Stimulated activated CD4-positive, alpha-beta T cell treated with anti-CD3 and anti-CD28 coated beads, TNF-alpha, amount 100 ng/mL, for 4 hours (primary cell): ENCODE measurements at regions not wholly inside any gene's neighbourhood (a gene's known extent, or its start where the extent isn't known, plus 50 kb on each side); places are given as distances from the start of the nearest gene placed in this dataset.
"Not testable (repeated sequence)": the region's sequence is repeated elsewhere in the genome, so short reads cannot be mapped to it uniquely, and the experiment has no call there.

ENCODE experiments used
- DNase-seq, 3 experiments: peaks; one replicate each; pipeline ENCODE4 v3.0.0-alpha.2; 2020; ENCODE audit warnings: low read depth in 3 of 3

DNA sequence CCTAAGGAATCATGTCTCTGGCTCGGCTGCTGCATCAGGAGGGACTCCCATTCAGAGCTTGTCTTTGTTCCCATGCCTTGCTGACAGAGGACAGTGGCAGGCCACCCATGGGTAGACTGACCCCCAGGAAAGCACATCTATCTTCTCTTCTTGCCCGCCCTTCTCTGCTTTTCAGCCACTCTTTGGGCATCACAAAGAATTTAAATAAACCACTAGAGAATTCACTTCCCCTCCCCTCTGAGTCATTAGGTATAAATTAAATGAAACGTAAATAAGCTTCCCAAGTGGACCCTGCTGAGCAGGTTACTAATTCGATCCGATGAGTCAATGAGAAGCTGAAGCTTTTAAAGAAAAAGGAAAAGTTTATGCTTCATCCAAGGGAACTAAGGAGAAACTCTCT is 97.0 kb downstream of the DRD1 start:
- DNase-seq, result no peak

- no peak for DNase-seq
Measured at GRCh38 chr5:175344331-175345195, 99.4 kb downstream of the DRD1 start.

DNA sequence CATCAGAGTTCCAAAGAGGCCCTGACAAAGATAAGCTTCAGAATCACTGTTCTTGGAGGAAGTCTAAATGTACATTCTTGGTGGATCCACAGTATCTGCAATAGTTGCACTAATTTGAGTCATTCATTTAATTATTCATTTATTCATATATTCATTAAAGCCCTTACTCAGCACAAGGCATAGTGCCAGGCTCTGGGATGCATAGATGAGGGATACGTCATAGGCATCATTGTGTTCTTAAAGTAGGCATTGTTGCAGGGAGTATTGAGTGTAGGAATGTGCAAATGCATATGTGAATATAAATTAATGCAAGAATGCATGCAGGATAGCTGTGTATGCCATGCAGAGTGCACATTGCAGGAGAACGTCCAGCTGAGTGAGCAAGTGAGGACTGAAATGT is 100.7 kb downstream of the DRD1 start:
- no peak for DNase-seq

- DNase-seq, result no peak
Measured at GRCh38 chr5:175340180-175340579, 103.8 kb downstream of the DRD1 start.

- no peak for DNase-seq
Measured at GRCh38 chr5:175337680-175338079, 106.3 kb downstream of the DRD1 start.

DNA sequence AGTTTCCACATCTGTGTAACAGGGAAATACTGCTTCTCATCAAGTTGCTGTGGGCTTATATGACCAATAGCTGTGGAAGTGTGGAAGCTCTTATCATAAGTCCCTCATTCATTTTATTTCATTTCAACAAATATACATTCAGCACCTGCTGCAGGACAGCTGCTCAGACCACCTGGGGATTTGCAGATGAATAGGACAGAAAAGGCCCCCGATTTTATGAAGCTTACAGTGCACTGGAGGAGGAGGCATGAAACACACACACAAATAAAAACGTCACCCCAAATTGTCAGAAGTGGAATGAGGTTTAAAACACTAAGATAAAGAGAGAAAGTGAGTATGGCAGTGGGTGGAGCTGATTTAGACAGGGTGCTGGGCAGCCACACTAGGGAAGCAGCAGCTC is 107.2 kb downstream of the DRD1 start:
- no peak for DNase-seq

DNA sequence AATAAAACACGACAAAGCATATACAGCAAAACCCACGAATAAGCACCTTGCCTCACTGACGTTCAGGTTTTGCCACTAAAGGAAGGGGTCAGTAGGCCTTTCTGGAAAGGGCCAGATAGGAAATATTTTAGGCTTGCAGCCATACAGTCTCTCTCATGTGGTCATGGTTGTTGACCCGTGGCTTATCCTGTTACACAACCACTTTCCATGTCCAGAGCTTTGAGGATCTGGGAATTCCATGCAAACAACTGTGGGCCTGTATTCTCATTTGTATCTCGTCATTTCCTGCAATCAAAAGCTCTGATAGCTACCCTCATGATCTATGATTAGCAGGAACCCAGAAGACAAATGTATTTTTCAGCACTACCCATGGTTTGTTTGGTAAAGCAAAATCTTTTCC is 108.3 kb downstream of the DRD1 start:
- DNase-seq, result no peak

GRCh38 chr5:175331173-175332036 is 112.6 kb downstream of the DRD1 start:
- DNase-seq, result not testable (repeated sequence)

- DNase-seq, result no peak
Measured at GRCh38 chr5:175329976-175330375, 114.0 kb downstream of the DRD1 start.

GRCh38 chr5:175328687-175329086 is 115.3 kb downstream of the DRD1 start:
- DNase-seq, result no peak

- no peak for DNase-seq
Measured at GRCh38 chr5:175328176-175328575, 115.8 kb downstream of the DRD1 start.

GRCh38 chr5:175325681-175326080 is 118.3 kb downstream of the DRD1 start:
- DNase-seq, result no peak

DNA sequence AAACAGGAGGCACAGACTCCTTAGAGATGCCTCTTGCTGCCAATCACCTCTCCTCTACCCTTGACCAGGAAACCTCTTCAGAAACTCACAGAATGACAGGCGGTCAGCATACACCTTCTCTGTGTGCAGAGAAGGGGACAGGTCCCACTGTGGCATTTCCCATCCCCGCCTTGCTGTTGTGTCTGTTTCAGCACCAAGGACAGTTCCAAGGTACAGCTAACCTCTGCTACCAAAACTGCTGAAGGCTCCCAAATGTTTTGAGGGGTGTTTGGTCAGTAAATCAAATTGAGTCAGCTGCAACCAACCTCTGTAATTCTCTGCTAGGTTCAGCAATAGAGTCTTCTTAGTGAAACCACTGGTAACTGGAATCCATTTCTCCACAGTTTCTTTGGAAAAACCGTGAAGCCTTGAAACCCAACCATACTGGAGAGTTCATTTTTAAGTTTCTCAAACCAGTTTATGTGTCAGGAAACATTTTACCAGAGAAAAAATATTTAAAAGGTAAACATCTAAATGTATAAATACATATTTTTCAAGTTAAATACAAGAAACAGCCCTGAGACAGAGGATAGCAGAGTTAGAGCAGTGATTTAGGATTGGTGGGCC is 122.0 kb downstream of the DRD1 start:
- no peak for DNase-seq

DNA sequence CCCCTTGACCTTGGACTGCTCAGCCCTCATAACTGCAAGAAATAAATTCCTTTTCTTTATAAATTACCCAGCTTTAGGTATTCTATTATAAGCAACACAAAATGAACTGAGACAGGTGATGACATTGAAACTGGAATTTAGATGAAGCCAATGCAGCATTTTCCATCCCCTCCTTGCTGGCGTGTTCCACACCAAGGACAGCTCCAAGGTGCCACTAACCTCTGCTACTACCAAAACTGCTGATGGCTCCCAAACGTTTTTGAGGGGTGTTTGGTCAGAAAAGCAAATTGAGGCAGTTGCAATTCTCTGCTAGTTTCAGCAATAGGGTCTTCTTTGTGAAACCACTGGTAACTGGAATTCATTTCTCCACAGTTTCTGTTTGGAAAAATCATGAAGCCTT is 124.8 kb downstream of the DRD1 start:
- DNase-seq, result no peak

DNA sequence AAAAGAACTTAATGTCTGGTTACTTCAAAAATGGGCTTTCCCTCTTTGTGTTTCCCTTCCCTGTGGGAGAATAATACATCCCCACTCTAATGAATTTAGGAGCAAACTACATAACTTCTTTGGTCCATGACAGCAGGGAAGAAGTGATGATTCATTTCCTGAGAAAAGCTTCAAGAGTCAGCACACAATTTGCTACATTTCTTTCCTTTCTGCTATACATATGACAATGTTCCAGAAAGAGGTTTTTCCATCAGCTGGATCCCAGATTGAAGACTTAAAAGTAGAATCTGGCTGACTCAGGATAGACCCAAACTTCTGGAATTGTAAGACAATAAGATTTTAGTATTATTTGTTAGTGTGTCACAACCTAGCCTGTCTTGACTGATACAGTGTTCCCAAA is 126.1 kb downstream of the DRD1 start:
- no peak for DNase-seq

GRCh38 chr5:175309218-175309810 is 134.7 kb downstream of the DRD1 start:
- DNase-seq, result no peak

GRCh38 chr5:175308701-175309100 is 135.3 kb downstream of the DRD1 start:
- DNase-seq, result no peak

DNA sequence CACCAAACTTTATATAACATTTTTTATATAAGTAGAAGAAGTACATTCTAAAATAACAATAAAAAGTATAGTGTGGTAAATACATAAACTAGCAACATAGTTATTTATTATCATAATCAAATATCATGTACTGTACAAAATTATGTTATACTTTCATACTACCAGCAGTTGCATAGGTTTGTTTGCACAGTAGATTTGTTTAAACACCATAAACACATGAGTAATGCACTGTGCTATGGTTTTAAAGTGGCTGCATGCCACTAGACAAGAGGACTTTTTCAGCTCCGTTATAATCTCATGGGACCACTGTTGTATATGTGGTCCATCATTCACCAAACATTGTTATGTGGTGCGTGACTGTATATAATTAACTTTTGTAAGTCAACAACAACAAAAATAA is 137.6 kb downstream of the DRD1 start:
- no peak for DNase-seq

DNA sequence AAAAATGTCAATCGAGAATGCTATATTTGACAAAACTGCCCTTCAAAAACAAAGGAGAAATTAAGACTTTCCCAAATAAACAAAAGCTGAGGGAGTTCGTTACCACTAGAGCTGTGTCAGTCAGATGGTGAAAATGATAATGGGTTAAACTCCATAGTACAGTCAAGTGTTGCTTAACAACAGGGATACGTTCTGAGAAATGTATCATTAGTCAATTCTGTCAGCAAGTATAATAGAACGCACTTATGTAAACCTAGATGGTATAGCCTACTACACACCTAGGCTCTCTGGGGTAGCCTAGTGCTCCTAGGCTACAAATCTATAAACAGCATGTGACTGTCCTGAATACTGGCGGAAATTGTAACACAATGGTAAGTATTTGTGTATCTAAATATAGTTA is 138.7 kb downstream of the DRD1 start:
- no peak for DNase-seq

GRCh38 chr5:175290379-175290778 is 153.6 kb downstream of the DRD1 start:
- no peak for DNase-seq

DNA sequence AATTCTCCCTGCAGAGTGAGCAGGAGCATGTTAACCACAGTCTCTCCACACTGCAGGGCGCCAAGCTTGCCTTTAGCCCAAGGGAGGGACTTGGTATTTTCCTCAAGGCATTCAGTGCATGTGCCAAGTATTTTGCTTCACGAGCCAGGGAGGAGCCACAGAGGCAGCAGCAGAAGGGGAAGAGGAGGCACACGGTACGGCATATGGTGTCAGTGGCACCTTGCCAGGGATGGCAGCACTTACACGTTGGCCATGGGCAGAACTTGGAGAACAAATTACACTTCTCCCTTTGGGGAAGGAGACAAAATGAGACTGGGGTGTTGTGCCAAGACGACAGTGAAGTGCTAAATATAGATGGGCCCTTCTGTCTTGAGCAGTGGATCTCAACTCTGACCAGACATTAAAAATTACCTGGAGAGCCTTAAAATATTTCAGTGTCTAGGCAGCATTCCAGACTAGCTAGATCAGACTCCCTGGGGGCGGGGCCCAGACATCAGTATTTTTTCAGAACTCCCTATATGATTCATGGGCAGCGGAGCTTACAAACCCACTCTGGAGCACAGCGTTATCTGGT is 155.8 kb downstream of the DRD1 start:
- no peak for DNase-seq

GRCh38 chr5:175286981-175287380 is 157.0 kb downstream of the DRD1 start:
- DNase-seq, result no peak
